CD4-positive, CD25-positive, alpha-beta regulatory T cell (primary cell): ENCODE measurements at regions not wholly inside any gene's neighbourhood (a gene's known extent, or its start where the extent isn't known, plus 50 kb on each side); places are given as distances from the start of the nearest gene placed in this dataset.
A peak's percentile ranks its signal among the peaks of the same experiment; 100 is the strongest.

ENCODE experiments used
- ATAC-seq, 2 donors: fragments of 150-1000 bp; cut with Tn5 transposase; one replicate each; pipeline ENCODE4 v1.10.0; 2021; ENCODE audit warnings: low read depth in 2 of 2, moderate number of reproducible peaks in 2 of 2, moderate library complexity in 1 of 2
- DNase-seq, 3 donors: peaks; one replicate each; pipeline versions ENCODE4 v3.0.0 to v3.0.0-alpha.2; 2012 to 2022; ENCODE audit warnings: mixed read lengths in 1 of 3
- H3K27ac ChIP-seq: one replicate; pipeline ENCODE4 v1.7.0; 2013; ENCODE audit warnings: mild to moderate bottlenecking, low read length; ENCODE audit not compliant: insufficient read depth, poor library complexity, severe bottlenecking
- H3K27me3 ChIP-seq: one replicate; pipeline ENCODE4 v1.7.0; 2013; ENCODE audit warnings: low read length; ENCODE audit not compliant: control insufficient read depth, insufficient read depth
- H3K36me3 ChIP-seq: one replicate; pipeline ENCODE4 v1.7.0; 2013; ENCODE audit warnings: mild to moderate bottlenecking, low read length, moderate library complexity; ENCODE audit not compliant: control insufficient read depth, insufficient read depth
- H3K4me1 ChIP-seq: 2 replicates; pipeline ENCODE4 v1.7.0; 2013; ENCODE audit warnings: mild to moderate bottlenecking, low read length; ENCODE audit not compliant: insufficient read depth, control insufficient read depth, poor library complexity, severe bottlenecking
- H3K4me3 ChIP-seq: one replicate; pipeline ENCODE4 v1.7.0; 2013; ENCODE audit warnings: low read depth, mild to moderate bottlenecking, low read length, moderate library complexity
- H3K9me3 ChIP-seq, 2 experiments: 1 replicate in 1 of 2; 2 replicates in 1 of 2; pipeline ENCODE4 v1.7.0; 2013; ENCODE audit warnings: low read length in 2 of 2, mild to moderate bottlenecking in 1 of 2, moderate library complexity in 1 of 2; ENCODE audit not compliant: control insufficient read depth in 2 of 2
- H3K27ac Mint-ChIP-seq, 3 donors: one replicate each; pipeline ENCODE4 v1.8.0; 2020 to 2022; ENCODE audit warnings: mild to moderate bottlenecking in 3 of 3, mixed read lengths in 3 of 3, moderate library complexity in 2 of 3
- H3K27me3 Mint-ChIP-seq: one replicate; pipeline ENCODE4 v1.8.0; 2022; ENCODE audit warnings: mild to moderate bottlenecking, mixed read lengths
- H3K36me3 Mint-ChIP-seq: one replicate; pipeline ENCODE4 v1.8.0; 2020; ENCODE audit warnings: mixed read lengths
- H3K4me1 Mint-ChIP-seq, 4 donors: one replicate each; pipeline ENCODE4 v1.8.0; 2020 to 2022; ENCODE audit warnings: mixed read lengths in 4 of 4, mild to moderate bottlenecking in 1 of 4
- H3K4me3 Mint-ChIP-seq, 4 donors: one replicate each; pipeline ENCODE4 v1.8.0; 2020 to 2022; ENCODE audit warnings: mild to moderate bottlenecking in 4 of 4, mixed read lengths in 4 of 4, moderate library complexity in 3 of 4
- H3K9me3 Mint-ChIP-seq, 7 donors: one replicate each; pipeline ENCODE4 v1.8.0; 2020 to 2022; ENCODE audit warnings: mixed read lengths in 7 of 7, mild to moderate bottlenecking in 3 of 7, moderate library complexity in 2 of 7

- no peaks in the 10 kb centered on the region for H3K4me1 ChIP-seq
- Mint-ChIP-seq H3K27me3 (peaks cover 26% of the 10 kb centered on the region), H3K4me1 (peaks cover 0 to 2% (median 0%) of the 10 kb centered on the region in 4 donors), H3K4me3 (no peak overlapping the region), H3K9me3 (peaks cover 1 to 17% (median 6%) of the 10 kb centered on the region in 7 donors), H3K36me3 (no peaks in the 10 kb centered on the region), H3K27ac (no peak overlapping the region)
- H3K27me3 ChIP-seq = peaks cover 13% of the 10 kb centered on the region
- no peak for ATAC-seq
- no peak overlapping the region for H3K4me3 ChIP-seq
- DNase-seq = no peak
- H3K36me3 ChIP-seq = no peaks in the 10 kb centered on the region
- H3K27ac ChIP-seq = no peak overlapping the region
- H3K9me3 ChIP-seq = peaks cover 3 to 9% of the 10 kb centered on the region in 2 experiments
These were observed 406.9 kb downstream of the TMEM121 start for GRCh38 chr14:105933238-105933637.

DNA sequence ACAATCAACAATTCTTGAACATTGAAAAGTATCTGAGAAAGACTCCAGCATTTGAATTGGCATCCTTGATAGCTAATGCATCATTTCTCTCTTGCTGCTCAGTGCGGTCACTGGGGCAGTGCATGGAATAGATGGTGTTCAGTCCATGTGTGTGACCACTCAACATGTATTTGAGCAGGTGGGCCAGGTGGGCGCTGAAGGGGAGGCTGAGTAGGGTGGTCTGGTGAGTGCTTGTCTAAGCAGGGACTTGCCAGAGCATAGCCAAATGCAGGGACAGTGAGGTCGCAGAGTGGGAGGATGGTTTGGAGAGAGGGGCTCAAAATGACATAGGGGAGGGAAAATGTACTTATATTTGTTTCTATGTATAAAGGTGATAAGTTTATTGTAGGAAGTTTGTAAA is 409.0 kb downstream of the TMEM121 start:
- Mint-ChIP-seq H3K9me3 (peaks cover 6 to 31% (median 14%) of the 10 kb centered on the region in 7 donors), H3K36me3 (no peaks in the 10 kb centered on the region), H3K4me1 (peaks cover 2 to 11% (median 6%) of the 10 kb centered on the region in 4 donors), H3K27ac (no peak overlapping the region), H3K4me3 (no peak overlapping the region), H3K27me3 (peaks cover 22% of the 10 kb centered on the region)
- peaks cover 13% of the 10 kb centered on the region for H3K27me3 ChIP-seq
- peaks cover 11 to 12% of the 10 kb centered on the region in 2 experiments for H3K9me3 ChIP-seq
- peaks cover 5% of the 10 kb centered on the region for H3K4me1 ChIP-seq
- ATAC-seq (no peak), DNase-seq (no peak)
- H3K27ac ChIP-seq = no peak overlapping the region
- no peak overlapping the region for H3K4me3 ChIP-seq
- no peaks in the 10 kb centered on the region for H3K36me3 ChIP-seq

- no peak for DNase-seq
- Mint-ChIP-seq H3K4me1 (peaks cover 3 to 15% (median 9%) of the 10 kb centered on the region in 4 donors), H3K36me3 (no peaks in the 10 kb centered on the region), H3K27me3 (peaks cover 19% of the 10 kb centered on the region), H3K4me3 (no peak overlapping the region), H3K27ac (no peak overlapping the region), H3K9me3 (peaks cover 6 to 31% (median 15%) of the 10 kb centered on the region in 7 donors)
- H3K4me3 ChIP-seq = no peak overlapping the region
- H3K27me3 ChIP-seq = peaks cover 7% of the 10 kb centered on the region
- peaks cover 11 to 12% of the 10 kb centered on the region in 2 experiments for H3K9me3 ChIP-seq
- H3K4me1 ChIP-seq = peaks cover 10% of the 10 kb centered on the region
- ATAC-seq = no peak
- H3K36me3 ChIP-seq = no peaks in the 10 kb centered on the region
- no peak overlapping the region for H3K27ac ChIP-seq
These were observed 411.1 kb downstream of the TMEM121 start for GRCh38 chr14:105937253-105938054.

GRCh38 chr14:105938055-105938863 is 411.9 kb downstream of the TMEM121 start:
- ATAC-seq (no peak), DNase-seq (no peak)
- Mint-ChIP-seq H3K27ac (peak overlapping the region in 1 of 3 donors; percentile 38), H3K4me1 (peaks cover 3 to 15% (median 9%) of the 10 kb centered on the region in 4 donors), H3K4me3 (no peak overlapping the region), H3K27me3 (peaks cover 18% of the 10 kb centered on the region), H3K9me3 (peaks cover 6 to 31% (median 15%) of the 10 kb centered on the region in 7 donors), H3K36me3 (no peaks in the 10 kb centered on the region)
- Histone ChIP-seq H3K27ac (no peak overlapping the region), H3K9me3 (peaks cover 11 to 12% of the 10 kb centered on the region in 2 experiments), H3K4me3 (no peak overlapping the region), H3K4me1 (peaks cover 10% of the 10 kb centered on the region), H3K27me3 (peaks cover 7% of the 10 kb centered on the region), H3K36me3 (no peaks in the 10 kb centered on the region)

DNA sequence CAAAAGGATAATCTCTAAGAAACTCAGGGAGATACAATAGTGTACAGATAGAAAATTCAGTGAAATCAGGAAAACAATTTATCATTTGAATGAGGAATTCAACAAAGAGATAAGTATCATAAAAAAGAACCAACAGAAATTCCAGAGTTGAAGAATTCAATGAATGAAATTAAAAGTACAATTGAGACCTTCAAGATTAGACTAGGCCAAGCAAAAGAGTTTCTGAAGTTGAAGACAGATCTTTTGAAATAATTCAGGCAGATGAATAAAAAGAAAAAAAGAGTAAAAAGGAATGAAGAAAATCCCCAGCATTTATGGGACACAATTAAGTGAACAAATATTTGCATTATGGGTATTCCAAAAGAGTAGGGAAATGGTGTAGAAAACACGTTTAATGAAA is 412.6 kb downstream of the TMEM121 start:
- peaks cover 6 to 27% (median 12%) of the 10 kb centered on the region in 7 donors for H3K9me3 Mint-ChIP-seq
- ATAC-seq = no peak
- no peaks in the 10 kb centered on the region for H3K36me3 Mint-ChIP-seq
- no peak overlapping the region for H3K27ac ChIP-seq
- H3K4me3 Mint-ChIP-seq = peak overlapping the region in 1 of 4 donors; percentile 49
- no peak for DNase-seq
- peaks cover 11 to 12% of the 10 kb centered on the region in 2 experiments for H3K9me3 ChIP-seq
- H3K4me3 ChIP-seq = no peak overlapping the region
- H3K27me3 Mint-ChIP-seq = peaks cover 11% of the 10 kb centered on the region
- H3K4me1 Mint-ChIP-seq = peaks cover 3 to 15% (median 9%) of the 10 kb centered on the region in 4 donors
- peak overlapping the region in 1 of 3 donors; percentile 38 for H3K27ac Mint-ChIP-seq
- H3K27me3 ChIP-seq = peaks cover 7% of the 10 kb centered on the region
- peaks cover 10% of the 10 kb centered on the region for H3K4me1 ChIP-seq
- no peaks in the 10 kb centered on the region for H3K36me3 ChIP-seq

DNA sequence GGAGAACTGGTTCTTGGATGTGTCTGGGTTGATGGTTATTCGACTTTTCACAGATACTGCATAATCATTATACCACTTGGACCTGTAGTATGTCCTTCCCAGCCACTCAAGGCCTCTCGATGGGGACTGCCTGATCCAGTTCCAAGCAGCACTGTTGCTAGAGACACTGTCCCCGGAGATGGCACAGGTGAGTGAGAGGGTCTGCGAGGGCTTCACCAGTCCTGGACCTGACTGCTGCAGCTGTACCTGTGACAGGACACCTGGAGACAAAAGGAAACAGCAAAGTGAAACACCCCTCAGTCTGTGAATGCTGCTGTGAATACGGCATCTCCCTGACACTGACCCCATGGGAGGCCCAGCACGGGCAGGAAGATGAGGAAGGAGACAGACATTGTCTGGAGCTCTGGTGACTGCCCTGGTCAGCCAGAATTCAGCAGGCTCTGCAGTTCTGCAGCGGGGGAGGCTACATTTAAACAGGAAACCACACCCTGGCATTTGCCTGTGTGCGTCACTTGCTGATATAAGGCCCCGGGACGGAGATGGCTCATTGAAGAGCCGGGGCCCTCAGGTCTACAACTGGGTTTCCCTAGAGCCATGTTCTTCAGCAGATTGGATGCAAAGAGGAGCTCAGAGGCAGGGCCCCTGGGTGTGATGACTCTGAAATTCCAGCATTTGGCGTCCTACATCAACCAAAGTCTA is 413.6 kb downstream of the TMEM121 start:
- peaks cover 9 to 11% of the 10 kb centered on the region in 2 experiments for H3K9me3 ChIP-seq
- Mint-ChIP-seq H3K4me3 (peak overlapping the region in 3 of 4 donors; percentile 42 to 60 (median 56)), H3K27ac (peak overlapping the region in 2 of 3 donors; percentile 59 to 81), H3K36me3 (no peaks in the 10 kb centered on the region), H3K27me3 (peaks cover 10% of the 10 kb centered on the region), H3K9me3 (peaks cover 6 to 23% (median 11%) of the 10 kb centered on the region in 7 donors), H3K4me1 (peaks cover 6 to 20% (median 13%) of the 10 kb centered on the region in 4 donors)
- no peaks in the 10 kb centered on the region for H3K36me3 ChIP-seq
- H3K27me3 ChIP-seq = peaks cover 5% of the 10 kb centered on the region
- DNase-seq (peak in 1 of 3 donors; percentile 56), ATAC-seq (peak; percentile 44 to 45)
- peaks cover 14% of the 10 kb centered on the region for H3K4me1 ChIP-seq
- no peak overlapping the region for H3K4me3 ChIP-seq
- no peak overlapping the region for H3K27ac ChIP-seq

DNA sequence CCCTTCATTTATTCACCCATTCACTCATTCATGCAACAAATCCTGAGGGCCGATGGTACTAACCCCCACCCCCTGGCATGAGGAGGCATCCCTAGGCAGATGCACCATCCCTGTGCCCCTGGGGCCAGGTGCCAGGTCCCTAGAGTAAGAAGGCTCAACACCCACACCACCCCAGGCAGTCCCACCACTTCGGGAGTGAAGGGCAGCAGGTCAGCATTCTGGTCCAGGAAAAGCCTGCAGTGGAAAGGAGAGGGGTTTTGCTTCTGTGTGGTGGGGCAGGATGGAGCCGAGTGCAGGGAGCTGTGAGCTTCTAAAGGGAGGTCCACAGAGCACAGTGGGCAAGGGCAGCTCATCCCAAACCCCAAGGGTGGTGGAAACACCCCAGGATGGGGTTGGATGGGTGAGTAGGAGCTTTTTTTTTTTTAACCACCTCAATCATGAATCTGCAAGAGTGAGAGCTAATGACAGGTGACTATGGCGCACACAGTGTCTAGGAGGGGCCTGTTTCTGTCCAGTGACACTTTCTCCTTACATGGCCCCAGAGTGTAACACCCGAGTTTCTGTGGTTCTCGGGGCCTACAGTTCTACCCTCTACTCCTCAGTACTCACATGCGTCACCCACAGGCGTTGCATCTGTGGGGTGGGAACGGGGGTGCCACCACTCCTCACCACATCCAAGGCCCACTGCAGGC is 414.3 kb downstream of the TMEM121 start:
- H3K9me3 ChIP-seq = peaks cover 3 to 11% of the 10 kb centered on the region in 2 experiments
- H3K36me3 Mint-ChIP-seq = no peaks in the 10 kb centered on the region
- peaks cover 15% of the 10 kb centered on the region for H3K4me1 ChIP-seq
- H3K4me3 Mint-ChIP-seq = peak overlapping the region in 2 of 4 donors; percentile 16 to 42
- H3K4me1 Mint-ChIP-seq = peaks cover 7 to 23% (median 15%) of the 10 kb centered on the region in 4 donors
- H3K27ac Mint-ChIP-seq = peak overlapping the region in 2 of 3 donors; percentile 59 to 81
- peaks cover 4% of the 10 kb centered on the region for H3K27me3 Mint-ChIP-seq
- no peak for DNase-seq
- ATAC-seq = no peak
- H3K36me3 ChIP-seq = no peaks in the 10 kb centered on the region
- H3K27ac ChIP-seq = no peak overlapping the region
- peaks cover 5 to 18% (median 8%) of the 10 kb centered on the region in 7 donors for H3K9me3 Mint-ChIP-seq
- H3K4me3 ChIP-seq = no peak overlapping the region
- no peaks in the 10 kb centered on the region for H3K27me3 ChIP-seq
